NCI-H1694 (cell line): ENCODE measurements at regions not wholly inside any gene's neighbourhood (a gene's known extent, or its start where the extent isn't known, plus 50 kb on each side); places are given as distances from the start of the nearest gene placed in this dataset.
"Not testable (repeated sequence)": the region's sequence is repeated elsewhere in the genome, so short reads cannot be mapped to it uniquely, and the experiment has no call there.

Source experiments
- DNase-seq: peaks from one replicate; lab custom pipeline; 2025; lab: John Stamatoyannopoulos, UW

GRCh38 chr13:50156561-50157127 lies 141.4 kb downstream of the KCNRG start:
- no peak for DNase-seq

DNA sequence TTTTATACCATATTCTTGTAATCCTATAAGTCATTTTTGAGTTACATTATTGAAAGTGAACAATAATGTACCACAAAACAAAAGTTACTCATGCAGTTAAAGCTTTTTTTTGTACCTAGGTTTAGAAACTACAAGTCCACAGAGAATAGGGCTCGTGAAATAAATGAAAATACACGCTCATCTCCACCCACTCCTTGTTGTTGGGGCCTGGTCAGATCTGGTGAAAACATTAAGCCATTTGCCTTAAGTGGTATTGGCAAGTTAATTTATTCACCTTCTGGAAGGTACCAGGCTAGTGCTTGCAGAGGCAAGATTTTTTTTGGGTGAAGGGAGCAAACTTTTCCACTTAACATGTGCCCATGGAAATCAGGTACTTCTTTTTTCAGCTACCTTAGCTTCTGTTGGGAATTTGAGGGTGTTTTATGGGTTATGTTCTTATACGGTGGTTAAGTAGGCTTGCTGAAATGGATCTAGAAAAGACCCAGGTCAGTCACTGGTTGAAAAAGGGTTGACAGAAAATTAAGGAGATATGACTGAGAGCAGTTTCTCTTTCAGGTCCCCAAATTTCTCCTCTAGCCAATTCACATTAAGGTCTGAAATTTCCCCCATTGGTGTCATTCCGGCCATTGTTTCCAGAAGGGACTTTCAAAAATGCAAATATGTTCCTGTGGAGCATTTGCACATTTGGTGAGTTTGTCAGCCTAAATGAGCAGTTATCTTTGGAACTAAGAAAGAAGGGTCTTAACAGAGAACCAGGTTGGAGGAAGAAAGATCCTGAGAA lies 143.3 kb downstream of the KCNRG start:
- DNase-seq, result no peak

DNA sequence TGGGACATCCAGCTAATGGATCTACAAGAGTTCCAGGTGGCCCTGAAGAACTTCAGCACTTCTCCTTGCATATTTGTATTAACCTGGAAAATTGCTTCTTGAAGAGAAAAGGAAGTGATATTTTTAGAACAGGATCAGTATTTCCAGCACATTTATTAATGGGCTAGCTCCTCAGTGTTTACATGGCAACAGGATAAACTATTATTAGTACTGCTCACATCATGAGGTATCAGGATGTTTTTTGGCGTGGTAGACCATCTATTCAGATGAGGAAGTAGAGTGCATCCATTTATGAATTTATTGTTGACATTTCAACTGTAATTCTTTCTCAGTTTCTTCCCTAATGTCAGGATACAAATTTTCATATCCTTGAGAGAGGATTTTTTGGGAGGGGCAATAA lies 144.4 kb downstream of the KCNRG start:
- no peak for DNase-seq

- no peak for DNase-seq
These were observed 145.8 kb downstream of the KCNRG start for GRCh38 chr13:50161052-50161451.

- no peak for DNase-seq
These were observed 146.8 kb downstream of the KCNRG start for GRCh38 chr13:50162001-50162400.

GRCh38 chr13:50162567-50162966 lies 147.3 kb downstream of the KCNRG start:
- DNase-seq, result no peak

GRCh38 chr13:50167224-50167947 lies 152.1 kb downstream of the KCNRG start:
- no peak for DNase-seq

GRCh38 chr13:50167967-50168366 lies 152.7 kb downstream of the KCNRG start:
- DNase-seq, result no peak

GRCh38 chr13:50168786-50169185 lies 153.5 kb downstream of the KCNRG start:
- no peak for DNase-seq

GRCh38 chr13:50170447-50171037 lies 155.3 kb downstream of the KCNRG start:
- no peak for DNase-seq

GRCh38 chr13:50171590-50172282 lies 156.5 kb downstream of the KCNRG start:
- no peak for DNase-seq

DNA sequence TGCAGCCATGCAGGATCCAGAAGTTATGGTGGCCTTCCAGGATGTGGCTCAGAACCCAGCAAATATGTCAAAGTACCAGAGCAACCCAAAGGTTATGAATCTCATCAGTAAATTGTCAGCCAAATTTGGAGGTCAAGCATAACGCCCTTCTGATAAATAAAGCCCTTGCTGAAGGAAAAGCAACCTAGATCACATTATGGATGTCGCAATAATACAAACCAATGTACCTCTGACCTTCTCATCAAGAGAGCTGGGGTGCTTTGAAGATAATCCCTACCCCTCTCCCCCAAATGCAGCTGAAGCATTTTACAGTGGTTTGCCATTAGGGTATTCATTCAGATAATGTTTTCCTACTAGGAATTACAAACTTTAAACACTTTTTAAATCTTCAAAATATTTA lies 157.8 kb downstream of the KCNRG start:
- DNase-seq, result not testable (repeated sequence)

- DNase-seq, result no peak
These were observed 159.4 kb downstream of the KCNRG start for GRCh38 chr13:50174630-50175029.

- DNase-seq, result no peak
These were observed 164.7 kb downstream of the KCNRG start for GRCh38 chr13:50179977-50180376.

DNA sequence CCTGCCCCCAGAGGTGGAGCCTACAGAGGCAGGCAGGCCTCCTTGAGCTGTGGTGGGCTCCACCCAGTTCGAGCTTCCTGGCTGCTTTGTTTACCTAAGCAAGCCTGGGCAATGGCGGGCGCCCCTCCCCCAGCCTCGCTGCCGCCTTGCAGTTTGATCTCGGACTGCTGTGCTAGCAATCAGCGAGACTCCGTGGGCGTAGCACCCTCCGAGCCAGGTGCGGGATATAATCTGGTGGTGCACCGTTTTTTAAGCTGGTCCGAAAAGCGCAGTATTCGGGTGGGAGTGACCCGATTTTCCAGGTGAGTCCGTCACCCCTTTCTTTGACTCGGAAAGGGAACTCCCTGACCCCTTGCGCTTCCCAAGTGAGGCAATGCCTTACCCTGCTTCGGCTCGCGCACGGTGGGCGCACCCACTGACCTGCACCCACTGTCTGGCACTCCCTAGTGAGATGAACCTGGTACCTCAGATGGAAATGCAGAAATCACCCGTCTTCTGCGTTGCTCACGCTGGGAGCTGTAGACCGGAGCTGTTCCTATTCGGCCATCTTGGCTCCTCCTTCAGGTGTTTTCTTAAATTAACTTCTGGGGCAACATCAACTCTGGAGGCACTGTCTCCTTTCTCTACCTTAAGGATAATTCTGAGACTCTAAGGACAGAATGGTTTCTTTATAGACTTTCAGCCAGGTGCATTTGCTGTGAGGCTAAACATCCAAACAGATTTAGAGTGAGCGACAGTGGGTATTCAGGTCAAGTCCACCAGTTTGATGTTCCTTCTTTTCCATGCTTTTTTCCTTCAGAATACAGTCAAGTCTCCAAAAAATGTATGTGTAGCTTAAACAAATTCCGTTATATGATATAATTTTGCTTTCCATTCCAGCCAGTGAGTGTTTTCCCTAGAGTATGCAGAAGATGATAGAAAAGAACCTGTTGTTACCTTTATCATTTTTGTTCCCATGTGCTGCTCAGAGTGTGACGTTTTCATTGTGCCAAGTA lies 170.8 kb downstream of the KCNRG start:
- not testable (repeated sequence) for DNase-seq

DNA sequence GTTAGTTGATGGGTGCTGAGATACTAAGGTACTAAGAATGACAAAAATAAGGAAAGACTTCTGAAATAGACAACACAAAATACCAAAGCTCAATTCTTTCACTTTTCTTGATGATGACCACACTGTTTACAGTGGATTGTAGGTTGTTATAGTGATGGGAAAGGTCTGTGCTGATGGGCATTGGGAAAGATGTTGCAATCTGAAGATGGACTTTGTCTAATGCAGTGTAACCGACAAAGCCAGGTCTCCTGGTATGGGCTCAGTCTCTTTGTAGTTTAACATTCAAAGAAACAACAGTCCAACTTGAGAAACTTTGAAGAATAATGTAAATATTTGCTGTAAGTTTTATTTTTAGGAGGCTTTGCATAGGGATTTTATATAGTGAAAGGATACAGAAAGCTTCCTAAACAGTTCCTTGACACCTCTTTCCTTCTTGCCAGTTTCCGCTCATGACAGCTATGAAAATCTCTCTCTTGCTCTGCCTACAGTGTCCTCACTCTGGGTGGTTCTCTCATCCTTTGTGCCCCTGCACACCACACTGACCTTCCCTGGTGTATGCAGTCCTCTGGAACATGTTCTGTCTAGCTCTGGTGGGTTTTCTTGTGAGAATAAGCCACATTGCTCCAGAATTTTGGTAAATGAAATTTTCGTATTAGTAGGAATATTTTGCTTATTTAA lies 172.2 kb downstream of the KCNRG start:
- DNase-seq, result no peak

DNA sequence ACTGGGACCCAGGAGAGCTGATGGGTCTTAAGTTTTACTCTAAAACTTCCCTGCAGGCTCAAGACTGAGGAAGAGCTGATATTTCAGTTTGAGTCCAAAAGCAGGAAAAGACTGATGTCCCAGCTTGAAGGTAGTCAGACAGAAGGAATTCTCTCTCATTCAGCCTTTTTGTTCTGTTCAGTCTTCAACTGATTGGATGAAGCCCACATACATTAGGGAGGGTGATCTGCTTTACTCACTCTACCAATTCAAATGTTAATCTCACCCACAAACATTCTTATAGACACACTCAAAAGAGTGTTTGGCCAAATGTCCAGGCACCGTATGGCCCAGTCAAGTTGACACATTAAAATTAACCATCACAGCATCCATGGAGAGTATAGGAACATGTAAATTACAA lies 173.5 kb downstream of the KCNRG start:
- DNase-seq, result no peak

DNA sequence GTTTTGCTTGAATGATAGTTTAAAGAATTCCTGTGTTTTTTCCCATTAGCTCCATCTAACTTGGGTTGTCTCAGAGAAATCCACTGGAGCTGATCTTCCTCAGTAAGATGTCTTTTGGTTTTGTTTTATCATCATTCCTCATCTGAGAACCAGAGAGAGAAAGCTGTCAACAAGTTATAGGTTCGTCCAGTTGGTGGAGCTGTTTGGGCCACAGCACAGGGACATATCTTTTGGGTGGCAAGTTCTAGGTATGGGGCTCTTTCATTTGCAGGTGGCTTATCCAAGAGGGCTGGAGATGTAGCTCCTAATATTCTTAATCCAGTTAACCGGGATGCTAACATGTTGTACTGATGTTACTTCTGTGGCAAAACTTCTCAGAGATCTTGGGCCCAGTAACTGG lies 174.2 kb downstream of the KCNRG start:
- DNase-seq, result no peak

DNA sequence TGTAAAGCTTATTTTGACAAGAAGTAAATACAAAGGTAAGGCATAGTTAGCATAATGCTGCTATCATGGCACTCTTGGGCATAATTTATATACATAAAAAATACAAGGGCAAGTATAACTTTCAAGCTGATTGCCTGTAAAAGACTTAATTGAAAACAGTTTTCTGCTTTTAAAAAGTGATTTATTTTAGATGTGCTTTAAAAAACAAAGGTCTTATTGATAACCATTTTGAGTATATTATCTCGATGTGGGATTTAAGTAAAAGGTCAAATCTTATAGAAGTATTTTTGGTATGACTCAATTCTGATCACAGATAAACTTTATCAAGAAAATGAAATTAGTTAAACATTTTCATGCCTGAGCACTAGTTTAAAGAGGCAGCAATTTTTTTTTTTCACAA lies 175.8 kb downstream of the KCNRG start:
- DNase-seq, result no peak

- no peak for DNase-seq
These were observed 177.1 kb downstream of the KCNRG start for GRCh38 chr13:50192272-50192813.
